GM19023 (cell line): ENCODE measurements at regions not wholly inside any gene's neighbourhood (a gene's known extent, or its start where the extent isn't known, plus 50 kb on each side); places are given as distances from the start of the nearest gene placed in this dataset.
"Not testable (repeated sequence)": the region's sequence is repeated elsewhere in the genome, so short reads cannot be mapped to it uniquely, and the experiment has no call there.

Experiments
- ATAC-seq: cut with Tn5 transposase; IDR thresholded peaks from one replicate; pipeline ENCODE4 v1.9.1; 2021; ENCODE audit warnings: mild to moderate bottlenecking, moderate library complexity; ENCODE audit not compliant: unreplicated experiment

- no peak for ATAC-seq
Measured at GRCh38 chr7:88615336-88615735, 144.2 kb upstream of the ZNF804B start.

- ATAC-seq = no peak
Measured at GRCh38 chr7:88614736-88615135, 144.8 kb upstream of the ZNF804B start.

DNA sequence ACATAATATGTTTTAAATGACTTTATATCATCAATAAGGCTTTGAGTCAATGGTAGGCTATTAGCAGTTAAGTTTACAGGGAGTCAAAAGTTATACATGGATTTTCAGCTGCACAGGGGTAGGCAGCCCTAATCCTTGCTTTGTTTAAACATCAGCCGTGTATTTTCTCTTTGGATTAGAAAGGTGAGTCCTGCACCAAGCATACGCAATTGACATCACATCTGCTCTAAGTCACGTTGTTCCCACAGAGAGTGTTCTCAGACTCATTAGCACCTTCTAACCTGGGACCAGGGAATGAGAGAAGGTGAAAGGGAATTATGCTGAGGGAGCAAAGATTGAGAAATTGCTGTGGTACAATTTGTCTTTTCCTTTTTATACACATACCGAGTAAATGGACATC lies 148.6 kb upstream of the ZNF804B start:
- ATAC-seq = no peak

GRCh38 chr7:88600695-88601094 lies 158.8 kb upstream of the ZNF804B start:
- no peak for ATAC-seq

GRCh38 chr7:88599528-88599927 lies 160.0 kb upstream of the ZNF804B start:
- ATAC-seq = no peak

- no peak for ATAC-seq
Measured at GRCh38 chr7:88597941-88598425, 161.5 kb upstream of the ZNF804B start.

DNA sequence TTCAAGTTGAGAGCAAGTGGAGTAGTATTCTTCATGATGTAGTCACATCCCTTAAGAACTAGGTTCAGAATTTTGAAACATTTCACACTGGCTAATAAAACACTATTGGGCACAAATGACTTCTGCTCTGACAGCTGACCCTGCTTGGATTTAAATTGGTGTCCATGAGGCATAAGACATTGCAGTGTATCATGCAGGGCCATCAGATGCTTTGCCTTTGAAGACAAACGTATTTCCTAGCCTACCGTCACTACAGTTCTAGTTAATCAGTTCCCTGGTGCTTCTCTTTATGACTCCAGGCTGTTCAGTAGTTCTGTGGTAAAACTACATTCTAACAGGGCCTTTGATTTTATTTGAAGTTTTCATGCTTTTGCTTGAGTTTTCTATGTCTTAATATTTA lies 168.5 kb upstream of the ZNF804B start:
- ATAC-seq = no peak

GRCh38 chr7:88589927-88590326 lies 169.6 kb upstream of the ZNF804B start:
- ATAC-seq = no peak

- ATAC-seq = no peak
Measured at GRCh38 chr7:88586890-88587289, 172.6 kb upstream of the ZNF804B start.

DNA sequence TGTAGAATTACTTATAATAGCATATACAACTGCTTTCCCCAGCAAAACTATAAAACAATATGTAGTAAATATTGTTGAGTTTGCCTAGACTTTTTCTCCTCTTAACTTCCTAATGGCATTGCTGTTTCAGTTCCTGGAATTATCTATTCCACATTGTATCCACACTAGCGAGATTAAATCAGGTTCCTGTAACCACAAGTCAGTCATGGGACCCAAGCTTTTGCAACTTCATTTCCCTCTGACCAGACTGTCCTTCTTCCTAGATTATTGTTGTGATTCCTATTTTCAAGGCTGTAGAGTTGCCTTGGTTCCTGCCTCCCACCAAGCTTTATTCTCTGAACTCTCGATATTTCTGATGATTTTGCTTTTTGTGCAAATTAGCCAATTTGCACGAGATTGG lies 173.3 kb upstream of the ZNF804B start:
- no peak for ATAC-seq

DNA sequence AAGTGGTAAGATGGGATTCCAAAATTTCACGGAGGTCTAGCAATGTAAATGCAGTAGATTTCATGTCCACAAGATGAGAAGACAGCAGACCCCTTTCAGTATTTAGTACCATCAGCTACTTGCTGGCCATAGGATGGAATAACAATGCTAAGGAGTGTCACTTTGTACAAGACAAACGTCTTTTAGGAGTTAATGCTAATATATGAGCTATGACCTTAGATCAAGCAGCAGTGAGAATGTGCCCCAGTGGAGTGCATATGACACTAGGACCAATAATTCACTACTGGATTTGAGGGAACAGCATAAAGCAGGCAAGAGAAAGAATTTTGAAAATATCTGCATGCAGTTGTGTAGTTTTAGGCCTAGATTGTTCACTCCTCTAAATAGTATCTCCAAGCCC lies 182.8 kb upstream of the ZNF804B start:
- ATAC-seq = no peak

GRCh38 chr7:88566162-88566729 lies 193.3 kb upstream of the ZNF804B start:
- ATAC-seq = no peak

GRCh38 chr7:88565401-88565800 lies 194.1 kb upstream of the ZNF804B start:
- ATAC-seq = no peak

DNA sequence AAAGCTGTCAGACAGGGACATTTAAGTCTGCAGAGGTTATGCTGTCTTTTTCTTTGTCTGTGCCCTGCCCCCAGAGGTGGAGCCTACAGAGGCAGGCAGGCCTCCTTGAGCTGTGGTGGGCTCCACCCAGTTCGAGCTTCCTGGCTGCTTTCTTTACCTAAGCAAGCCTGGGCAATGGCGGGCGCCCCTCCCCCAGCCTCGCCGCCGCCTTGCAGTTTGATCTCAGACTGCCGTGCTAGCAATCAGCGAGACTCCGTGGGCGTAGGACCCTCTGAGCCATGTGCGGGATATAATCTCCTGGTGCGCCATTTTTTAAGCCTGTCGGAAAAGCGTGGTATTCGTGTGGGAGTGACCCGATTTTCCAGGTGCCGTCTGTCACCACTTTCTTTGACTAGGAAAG lies 203.1 kb upstream of the ZNF804B start:
- ATAC-seq = not testable (repeated sequence)

- ATAC-seq = not testable (repeated sequence)
Measured at GRCh38 chr7:88554847-88555246, 204.7 kb upstream of the ZNF804B start.

DNA sequence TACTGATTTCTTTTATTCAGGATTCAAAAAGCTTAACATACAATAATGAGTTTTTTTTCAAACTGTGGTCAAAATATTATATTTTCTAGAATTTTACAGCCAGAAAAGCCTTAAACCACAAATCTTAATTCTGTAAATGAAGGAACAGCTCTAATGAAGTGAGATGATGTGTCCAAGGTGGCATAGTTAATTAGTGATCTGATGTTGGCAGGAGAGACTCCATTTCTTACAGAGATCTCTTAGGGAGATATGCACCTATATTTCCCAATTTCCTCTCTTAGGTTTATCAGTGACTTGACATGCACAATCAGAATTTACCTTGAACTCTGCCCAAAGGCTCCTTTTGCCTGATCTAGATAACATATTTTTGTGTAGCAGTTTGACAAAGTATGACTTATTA lies 211.1 kb upstream of the ZNF804B start:
- ATAC-seq = no peak

DNA sequence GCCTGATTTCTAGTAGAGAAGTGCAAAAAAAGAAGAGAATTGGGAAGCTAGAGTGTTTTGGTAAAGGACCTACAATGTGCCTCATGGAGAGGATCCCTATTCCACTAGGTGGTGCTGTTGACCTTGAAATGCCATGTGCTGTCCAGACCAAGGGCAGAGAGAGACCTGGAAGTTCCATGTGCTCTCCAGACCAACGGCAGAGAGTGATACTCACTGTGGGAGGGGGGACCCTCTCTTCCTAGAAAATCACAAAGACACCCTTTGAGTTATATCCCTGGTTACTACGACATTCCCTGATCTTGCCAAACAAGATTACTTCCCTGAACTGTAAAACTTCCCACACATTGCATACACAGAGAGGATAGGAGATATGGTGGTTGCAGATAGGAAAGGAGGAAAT lies 212.7 kb upstream of the ZNF804B start:
- no peak for ATAC-seq

DNA sequence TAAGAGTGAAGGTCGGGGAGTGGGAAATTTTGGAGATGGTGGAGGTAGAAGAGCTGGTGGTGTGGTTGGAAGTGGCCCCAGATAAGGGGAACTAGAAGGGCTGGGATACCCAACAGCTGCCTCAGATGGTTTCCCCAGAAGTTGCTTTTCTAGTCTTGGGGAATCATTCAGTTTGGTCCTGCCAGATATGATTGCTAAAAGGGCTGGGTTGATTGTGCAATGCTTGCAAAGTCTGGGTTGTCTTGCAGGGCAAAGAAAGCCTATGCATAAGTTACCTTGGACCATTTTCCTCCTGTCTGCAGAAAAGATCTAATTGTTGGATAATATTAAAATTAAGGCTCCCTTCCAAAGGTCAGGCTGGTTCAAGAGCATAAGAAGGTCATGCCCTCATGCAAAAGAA lies 213.8 kb upstream of the ZNF804B start:
- no peak for ATAC-seq

GRCh38 chr7:88540012-88540411 lies 219.5 kb upstream of the ZNF804B start:
- no peak for ATAC-seq

DNA sequence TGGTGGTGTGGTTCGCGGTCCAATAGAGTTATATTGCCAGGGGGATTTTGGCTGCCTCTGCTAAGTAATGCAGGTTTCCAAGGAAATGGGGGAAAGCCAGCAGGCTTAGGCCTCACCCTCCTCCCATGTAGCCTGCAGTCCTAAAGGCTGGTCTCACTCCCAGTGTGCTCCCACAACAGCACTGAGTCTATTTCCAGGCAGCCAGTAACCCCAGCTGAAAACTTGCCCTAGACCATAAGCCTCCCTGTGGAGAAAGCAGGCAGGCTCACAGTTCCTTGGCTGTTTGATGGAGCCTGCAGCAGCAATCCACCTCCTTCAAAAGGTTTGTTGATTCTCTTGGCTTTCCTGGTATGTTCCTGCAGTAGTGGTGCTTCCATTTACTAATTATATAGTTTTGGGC lies 220.0 kb upstream of the ZNF804B start:
- ATAC-seq = no peak

- no peak for ATAC-seq
Measured at GRCh38 chr7:88523645-88524044, 217.0 kb upstream of the STEAP4 start.

DNA sequence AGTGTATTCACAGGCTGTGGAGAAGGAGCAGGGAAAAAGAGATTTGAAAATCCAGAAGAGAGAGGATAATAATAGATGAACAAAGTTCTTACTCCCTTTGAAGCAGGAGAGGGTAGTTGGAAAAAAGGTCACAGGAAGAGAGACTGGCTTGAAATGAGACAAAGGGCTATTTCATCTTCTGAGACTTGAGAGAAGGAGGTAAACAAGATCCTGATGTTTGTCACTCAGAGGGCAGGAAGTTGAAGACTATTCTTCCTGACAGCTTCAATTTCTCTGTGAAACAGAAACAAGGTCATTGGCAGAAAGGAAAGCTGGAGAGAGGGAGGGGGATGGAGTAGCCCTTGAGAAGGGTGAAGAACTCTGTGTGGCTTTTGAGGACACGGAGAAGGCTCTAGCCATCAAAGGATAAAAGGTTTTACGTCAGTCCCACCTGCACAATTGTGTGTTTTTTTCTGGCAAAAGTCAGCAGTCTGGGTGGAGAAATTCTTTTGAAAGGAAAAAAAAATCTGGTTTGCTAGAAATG lies 216.1 kb upstream of the STEAP4 start:
- ATAC-seq = no peak

DNA sequence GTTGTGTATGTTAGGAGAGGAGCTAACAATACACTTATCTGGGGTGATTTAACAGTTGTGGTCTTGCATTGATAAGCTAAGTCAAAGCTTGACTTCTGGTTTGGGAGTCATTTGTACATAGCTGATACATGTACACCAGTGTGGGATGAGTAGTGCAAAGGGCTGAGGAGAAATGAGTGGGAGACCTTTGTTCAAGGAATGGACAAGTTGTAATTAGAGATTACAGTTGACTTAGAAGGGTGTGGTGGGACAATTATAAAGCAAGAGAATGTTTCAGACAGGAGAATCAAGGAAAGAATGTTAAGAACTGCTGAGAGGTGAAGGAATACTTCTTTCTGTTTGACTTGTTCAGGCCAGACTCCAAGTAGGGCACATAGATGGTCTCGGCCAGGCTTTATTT lies 209.7 kb upstream of the STEAP4 start:
- ATAC-seq = no peak
